ENCODE measurements at regions not wholly inside any gene's neighbourhood (a gene's known extent, or its start where the extent isn't known, plus 50 kb on each side); places are given as distances from the start of the nearest gene placed in this dataset.
A peak's percentile ranks its signal among the peaks of the same experiment; 100 is the strongest.

DNA sequence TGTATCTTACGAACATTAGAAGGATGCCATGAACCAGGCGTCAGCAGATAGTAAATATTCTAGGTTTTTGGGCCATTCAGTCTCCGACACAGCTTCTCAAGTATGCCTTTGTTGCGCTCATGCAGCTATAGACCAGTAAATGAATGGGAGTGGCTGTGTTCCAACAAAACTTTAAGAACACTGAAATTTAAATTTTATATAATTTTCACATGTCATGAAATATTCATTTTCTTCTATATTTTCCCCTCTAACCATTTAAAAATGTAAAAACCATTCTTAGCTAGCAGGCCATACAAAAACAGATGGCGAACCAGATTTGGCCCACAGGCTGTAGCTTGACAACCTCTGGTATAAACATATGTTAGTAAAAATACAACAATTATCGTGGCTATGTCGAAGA is 151.8 kb upstream of the KIT start:
- ATAC-seq (replicated peaks in 6 of 8) = no peak
- no peak overlapping the region for H3K4me3 ChIP-seq
- H3K4me1 ChIP-seq (replicated peaks in 1 of 2) = no peaks in the 10 kb centered on the region
- in situ Hi-C loops (cut with MboI; ENCODE audit: low pct_unique_long_range_greater_than_20kb in 2 of 9, low sequenced_read_pairs in 9 of 9, unreplicated experiment in 9 of 9) = no loop called here
- WGBS, 10 experiments = 49 to 100% (median 80%) methylated on average over 2 to 7 of the region's 7 CpGs
- H3K27ac ChIP-seq = no peak overlapping the region

- no peaks in the 10 kb centered on the region for H3K4me1 ChIP-seq (replicated peaks in 1 of 2)
- H3K4me3 ChIP-seq = no peak overlapping the region
- no peak for ATAC-seq (replicated peaks in 6 of 8)
- in situ Hi-C loops (cut with MboI; ENCODE audit: low pct_unique_long_range_greater_than_20kb in 2 of 9, low sequenced_read_pairs in 9 of 9, unreplicated experiment in 9 of 9) = no loop called here
- no peak overlapping the region for H3K27ac ChIP-seq
- 60 to 94% (median 85%) methylated on average over 2 to 6 of the region's 6 CpGs for WGBS, 10 experiments
Measured at GRCh38 chr4:54509057-54509456, 148.7 kb upstream of the KIT start.

- in situ Hi-C loops (cut with MboI; ENCODE audit: low pct_unique_long_range_greater_than_20kb in 2 of 9, low sequenced_read_pairs in 9 of 9, unreplicated experiment in 9 of 9) = no loop called here
- Histone ChIP-seq H3K4me1 (replicated peaks in 1 of 2) (no peaks in the 10 kb centered on the region), H3K27ac (no peak overlapping the region), H3K4me3 (no peak overlapping the region)
- 0 to 90% (median 69%) methylated on average over 1 to 5 of the region's 6 CpGs; no CpG with 5 or more reads in 1 of the 10 experiments for WGBS, 10 experiments
- ATAC-seq (replicated peaks in 6 of 8) = peak in 2 of 8 experiments; percentile 82 to 91
Measured at GRCh38 chr4:54513204-54513603, 144.6 kb upstream of the KIT start.

- Histone ChIP-seq H3K27ac (no peak overlapping the region), H3K4me1 (replicated peaks in 1 of 2) (no peaks in the 10 kb centered on the region), H3K4me3 (no peak overlapping the region)
- no peak for ATAC-seq (replicated peaks in 6 of 8)
- in situ Hi-C loops (cut with MboI; ENCODE audit: low pct_unique_long_range_greater_than_20kb in 2 of 9, low sequenced_read_pairs in 9 of 9, unreplicated experiment in 9 of 9) = no loop called here
Measured at GRCh38 chr4:54513741-54514140, 144.0 kb upstream of the KIT start.

GRCh38 chr4:54516556-54517215 is 141.1 kb upstream of the KIT start:
- ATAC-seq (replicated peaks in 6 of 8) = peak in 3 of 8 experiments; percentile 61 to 89 (median 76)
- Histone ChIP-seq H3K4me3 (no peak overlapping the region), H3K4me1 (replicated peaks in 1 of 2) (no peaks in the 10 kb centered on the region), H3K27ac (no peak overlapping the region)
- 0 to 80% (median 63%) methylated on average over 1 to 4 of the region's 4 CpGs; no CpG with 5 or more reads in 2 of the 10 experiments for WGBS, 10 experiments
- in situ Hi-C loops (cut with MboI; ENCODE audit: low pct_unique_long_range_greater_than_20kb in 2 of 9, low sequenced_read_pairs in 9 of 9, unreplicated experiment in 9 of 9) = no loop called here

GRCh38 chr4:54517781-54518444 is 139.8 kb upstream of the KIT start:
- ATAC-seq (replicated peaks in 6 of 8) = no peak
- Histone ChIP-seq H3K4me3 (no peak overlapping the region), H3K4me1 (replicated peaks in 1 of 2) (no peaks in the 10 kb centered on the region), H3K27ac (no peak overlapping the region)
- in situ Hi-C loops (cut with MboI; ENCODE audit: low pct_unique_long_range_greater_than_20kb in 2 of 9, low sequenced_read_pairs in 9 of 9, unreplicated experiment in 9 of 9) = no loop called here
- WGBS, 10 experiments = 75 to 100% (median 83%) methylated on average over 1 to 3 of the region's 3 CpGs; no CpG with 5 or more reads in 3 of the 10 experiments

DNA sequence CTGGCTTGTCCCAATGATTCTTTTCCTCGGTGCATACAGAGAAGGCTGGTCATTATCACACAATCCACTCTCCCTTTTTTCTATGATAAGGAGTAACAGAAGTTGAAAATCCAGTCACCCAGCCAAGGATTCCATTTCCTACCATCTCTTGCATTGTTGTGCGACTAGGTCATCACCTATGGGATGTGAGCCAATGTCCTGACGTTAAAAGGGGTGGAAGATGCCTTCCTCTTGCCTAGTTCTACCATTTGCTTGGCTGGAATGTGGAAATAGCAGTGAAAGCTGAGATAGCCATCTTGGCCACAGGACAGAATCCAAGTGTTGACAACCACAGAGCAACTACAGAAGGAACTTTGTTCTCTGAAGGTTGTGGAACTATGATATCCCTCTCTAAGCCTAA is 132.2 kb upstream of the KIT start:
- no peak for ATAC-seq (replicated peaks in 6 of 8)
- Histone ChIP-seq H3K4me3 (no peak overlapping the region), H3K4me1 (replicated peaks in 1 of 2) (no peaks in the 10 kb centered on the region), H3K27ac (no peak overlapping the region)
- in situ Hi-C loops (cut with MboI; ENCODE audit: low pct_unique_long_range_greater_than_20kb in 2 of 9, low sequenced_read_pairs in 9 of 9, unreplicated experiment in 9 of 9) = no loop called here
- WGBS, 10 experiments = 7 to 70% (median 51%) methylated on average over 1 to 3 of the region's 3 CpGs; no CpG with 5 or more reads in 3 of the 10 experiments

DNA sequence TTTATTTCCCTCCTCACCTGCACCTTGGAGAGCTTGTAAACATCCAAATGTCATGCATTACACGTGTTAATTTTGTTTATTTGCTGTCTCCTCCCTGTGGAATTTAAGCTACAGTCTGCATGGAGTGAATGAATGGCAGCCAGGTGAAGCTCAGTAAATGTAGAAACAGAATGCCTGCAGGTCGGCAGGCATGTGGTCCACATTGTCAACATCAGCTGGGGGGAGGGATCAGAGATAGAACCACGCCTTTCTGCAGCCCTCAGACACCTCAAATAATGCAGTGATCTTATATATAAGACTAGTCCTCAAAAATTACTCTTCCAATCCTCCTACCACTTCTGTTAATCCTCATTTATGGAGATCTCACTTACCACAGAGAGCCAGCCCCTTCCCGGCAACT is 131.2 kb upstream of the KIT start:
- in situ Hi-C loops (cut with MboI; ENCODE audit: low pct_unique_long_range_greater_than_20kb in 2 of 9, low sequenced_read_pairs in 9 of 9, unreplicated experiment in 9 of 9) = no loop called here
- Histone ChIP-seq H3K4me1 (replicated peaks in 1 of 2) (no peaks in the 10 kb centered on the region), H3K27ac (no peak overlapping the region), H3K4me3 (no peak overlapping the region)
- 0 to 66% (median 23%) methylated on average over 1 to 4 of the region's 4 CpGs; no CpG with 5 or more reads in 3 of the 10 experiments for WGBS, 10 experiments
- no peak for ATAC-seq (replicated peaks in 6 of 8)

DNA sequence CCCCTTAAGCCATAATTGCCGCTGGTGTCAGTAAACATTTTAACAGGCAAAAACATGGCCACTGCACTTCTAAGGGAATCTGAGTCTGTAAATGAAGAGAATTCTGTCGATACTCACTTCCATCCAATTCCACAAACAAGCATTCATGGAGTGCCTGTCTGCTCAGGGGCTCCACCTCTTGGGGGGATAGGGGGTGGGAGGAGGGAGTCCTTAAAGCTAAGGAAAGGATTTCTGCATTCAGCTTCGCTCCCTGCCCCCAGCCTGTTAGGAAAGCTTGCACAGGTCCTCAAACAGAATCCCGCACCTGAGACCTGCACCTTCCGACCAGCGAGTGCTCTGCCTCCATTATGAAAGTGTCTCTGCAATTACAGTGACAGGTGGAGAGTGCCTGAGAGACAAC is 130.2 kb upstream of the KIT start:
- WGBS, 10 experiments = 75 to 90% methylated on average over 1 to 2 of the region's 6 CpGs; no CpG with 5 or more reads in 8 of the 10 experiments
- Histone ChIP-seq H3K4me3 (no peak overlapping the region), H3K4me1 (replicated peaks in 1 of 2) (no peaks in the 10 kb centered on the region), H3K27ac (no peak overlapping the region)
- ATAC-seq (replicated peaks in 6 of 8) = no peak
- in situ Hi-C loops (cut with MboI; ENCODE audit: low pct_unique_long_range_greater_than_20kb in 2 of 9, low sequenced_read_pairs in 9 of 9, unreplicated experiment in 9 of 9) = no loop called here

DNA sequence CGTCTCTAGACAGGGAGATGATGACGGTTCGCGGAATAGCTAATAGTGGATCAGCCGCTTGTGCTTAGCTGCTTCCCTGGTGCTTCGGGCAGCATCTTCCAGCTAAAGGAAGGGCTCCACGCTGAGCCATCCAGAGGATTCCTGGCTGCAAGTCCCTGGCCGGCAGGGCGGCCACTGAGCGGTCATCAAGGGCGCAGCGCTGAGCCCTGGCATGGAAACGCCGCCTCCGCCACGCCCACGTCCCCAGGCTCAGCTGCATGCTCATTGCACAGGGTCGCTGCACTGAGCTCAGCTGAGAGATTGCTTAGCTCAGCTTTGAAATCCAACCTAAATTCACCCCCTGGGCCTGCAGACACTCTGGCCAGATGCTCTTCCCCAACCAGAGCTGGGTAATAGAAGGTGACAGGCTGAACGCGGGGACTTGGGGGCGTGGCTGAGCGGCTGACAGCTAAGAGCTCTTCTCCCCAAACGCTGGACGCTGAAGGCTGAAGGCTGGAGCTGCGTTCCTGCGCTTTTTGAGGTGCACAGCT is 118.2 kb upstream of the KIT start:
- peaks cover 0 to 2% of the 10 kb centered on the region in 2 donors for H3K4me1 ChIP-seq (replicated peaks in 1 of 2)
- peak overlapping the region; percentile 43 to 63 for H3K27ac ChIP-seq
- in situ Hi-C loops (cut with MboI; ENCODE audit: low pct_unique_long_range_greater_than_20kb in 2 of 9, low sequenced_read_pairs in 9 of 9, unreplicated experiment in 9 of 9) = no loop called here
- WGBS, 10 experiments = 0 to 40% (median 11%) methylated on average over 1 to 21 of the region's 26 CpGs; no CpG with 5 or more reads in 4 of the 10 experiments
- H3K4me3 ChIP-seq = peak overlapping the region; percentile 20 to 31 (median 22)
- ATAC-seq (replicated peaks in 6 of 8) = peak; percentile 92 to 100 (median 98)

DNA sequence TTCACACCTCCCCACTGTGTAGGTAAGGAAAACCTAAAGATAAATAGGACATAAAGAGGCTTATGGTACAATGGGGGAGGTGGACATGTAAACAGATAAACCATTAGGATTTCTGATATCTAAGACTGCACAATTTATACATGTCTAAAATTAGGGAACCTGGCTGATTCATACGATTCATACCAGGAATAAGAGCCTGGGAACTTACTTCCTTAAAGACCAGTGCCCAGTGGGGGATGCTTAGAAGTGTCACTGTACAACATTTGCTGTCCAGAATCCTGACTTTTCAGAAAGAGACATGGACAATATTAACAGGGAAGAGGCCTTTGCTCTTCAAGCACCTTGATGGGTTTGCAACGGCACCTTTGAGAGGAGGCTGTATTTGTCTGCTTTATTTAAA is 116.8 kb upstream of the KIT start:
- WGBS, 10 experiments = 69 to 100% (median 90%) methylated on average over 1 to 2 of the region's 2 CpGs; no CpG with 5 or more reads in 2 of the 10 experiments
- peaks cover 0 to 2% of the 10 kb centered on the region in 2 donors for H3K4me1 ChIP-seq (replicated peaks in 1 of 2)
- no peak overlapping the region for H3K4me3 ChIP-seq
- in situ Hi-C loops (cut with MboI; ENCODE audit: low pct_unique_long_range_greater_than_20kb in 2 of 9, low sequenced_read_pairs in 9 of 9, unreplicated experiment in 9 of 9) = no loop called here
- no peak for ATAC-seq (replicated peaks in 6 of 8)
- H3K27ac ChIP-seq = no peak overlapping the region

DNA sequence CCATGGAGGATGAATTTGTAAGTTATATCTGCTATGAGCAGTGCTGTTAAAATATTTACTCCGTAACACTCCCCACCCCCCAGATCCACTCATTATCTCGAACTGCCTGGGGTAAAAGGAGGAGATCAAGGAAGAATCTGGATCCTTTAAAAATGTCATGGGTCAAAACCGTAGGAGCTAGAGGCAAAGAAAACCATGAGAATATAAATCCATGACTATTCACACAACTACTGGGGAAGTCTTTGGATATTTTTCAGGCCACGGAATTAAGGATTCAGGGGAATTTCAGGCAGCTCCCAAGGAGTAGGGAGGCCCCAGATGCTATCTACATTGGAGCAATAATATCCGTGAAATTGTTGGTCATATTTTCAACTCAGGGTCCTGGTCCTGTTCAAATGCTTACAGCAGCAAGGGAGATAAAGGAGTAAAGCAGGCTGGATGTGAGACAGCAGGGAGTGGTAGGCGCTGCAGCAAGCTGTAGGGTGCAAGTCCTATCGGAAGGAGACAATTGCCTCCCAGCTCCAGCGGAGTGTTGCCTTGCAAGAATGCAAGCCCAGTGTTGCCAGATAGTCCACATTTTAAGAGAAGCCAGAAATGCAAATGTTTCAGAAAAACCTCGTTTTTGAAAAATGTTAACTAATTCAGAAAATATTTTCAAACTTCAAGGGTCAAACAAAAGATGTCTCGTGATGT is 116.2 kb upstream of the KIT start:
- peaks cover 0 to 2% of the 10 kb centered on the region in 2 donors for H3K4me1 ChIP-seq (replicated peaks in 1 of 2)
- H3K27ac ChIP-seq = no peak overlapping the region
- no peak overlapping the region for H3K4me3 ChIP-seq
- WGBS, 10 experiments = 35 to 77% (median 59%) methylated on average over 4 to 10 of the region's 10 CpGs
- no peak for ATAC-seq (replicated peaks in 6 of 8)
- in situ Hi-C loops (cut with MboI; ENCODE audit: low pct_unique_long_range_greater_than_20kb in 2 of 9, low sequenced_read_pairs in 9 of 9, unreplicated experiment in 9 of 9) = no loop called here

DNA sequence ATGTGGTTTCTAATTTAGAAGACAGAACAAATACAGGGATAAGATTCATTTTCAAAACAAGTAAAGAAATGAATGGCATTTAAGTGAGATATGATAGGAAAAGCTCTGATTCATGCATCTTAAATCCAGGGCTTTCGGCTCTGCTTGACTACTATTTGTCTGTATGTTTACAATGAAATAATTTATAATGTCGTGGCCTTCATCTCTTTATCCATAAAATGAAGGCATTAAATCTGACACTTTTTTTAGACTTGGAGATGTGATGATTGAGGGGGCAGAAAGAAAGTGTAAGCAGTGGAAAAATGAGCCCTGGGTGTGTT is 115.7 kb upstream of the KIT start:
- Histone ChIP-seq H3K27ac (no peak overlapping the region), H3K4me3 (no peak overlapping the region), H3K4me1 (replicated peaks in 1 of 2) (peaks cover 0 to 2% of the 10 kb centered on the region in 2 donors)
- in situ Hi-C loops (cut with MboI; ENCODE audit: low pct_unique_long_range_greater_than_20kb in 2 of 9, low sequenced_read_pairs in 9 of 9, unreplicated experiment in 9 of 9) = no loop called here
- no peak for ATAC-seq (replicated peaks in 6 of 8)
- WGBS, 10 experiments = 0 to 100% (median 74%) methylated on average over 1 to 2 of the region's 2 CpGs

All from motor neuron (in vitro differentiated cells).